ENCODE measurements at regions not wholly inside any gene's neighbourhood (a gene's known extent, or its start where the extent isn't known, plus 50 kb on each side); places are given as distances from the start of the nearest gene placed in this dataset.

DNA sequence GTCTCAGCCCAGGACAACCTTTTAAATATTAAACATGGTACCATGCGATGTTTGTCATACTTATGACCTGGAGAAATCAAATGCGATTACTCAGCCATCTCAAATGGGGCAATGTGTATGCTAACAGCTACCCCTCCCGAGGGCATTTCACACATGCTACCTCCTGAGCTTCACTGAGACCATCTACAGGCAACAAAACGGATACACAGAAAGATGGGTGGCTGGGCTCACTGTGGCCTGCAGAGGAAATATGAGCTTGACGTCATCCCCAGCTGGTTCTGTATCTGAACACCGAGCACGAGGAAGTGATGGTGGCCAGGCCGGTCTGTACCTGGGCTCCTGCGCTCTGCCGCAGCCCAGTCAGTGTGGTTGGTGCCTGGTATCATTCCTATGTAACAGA lies 374.3 kb downstream of the RPS24 start:
- ChIA-PET POLR2A (ENCODE audit: unreplicated experiment) (no interaction called here), CTCF (interaction anchor here (0.6 kb wide), 2 partner anchors 50 to 997 kb away, joined by 3 read pairs; no protein-coding TSS in a partner anchor)
- DNase-seq, result no peak
- no TSS peak for BruUV-seq (replicated peaks)
- Histone ChIP-seq H3K4me1 (replicated peaks; ENCODE audit: insufficient read depth) (no peaks in the 10 kb centered on the region), H3K79me2 (ENCODE audit: low read depth) (no peaks in the 10 kb centered on the region), H3K27ac (no peak overlapping the region), H3K36me3 (ENCODE audit: low read depth) (no peaks in the 10 kb centered on the region), H3K4me3 (no peak overlapping the region), H2AFZ (no peak overlapping the region), H3K9me2 (ENCODE audit: insufficient read depth) (no peaks in the 10 kb centered on the region), H3K4me2 (no peak overlapping the region), H3K27me3 (ENCODE audit: insufficient read depth, low read depth) (peaks cover 47% of the 10 kb centered on the region; the same call in 1 of the 2 replicates), H3K9me3 (ENCODE audit: insufficient read depth, low read depth) (no peaks in the 10 kb centered on the region), H4K20me1 (ENCODE audit: insufficient read depth) (no peaks in the 10 kb centered on the region), H3F3A (ENCODE audit: insufficient read depth, low read depth) (no peaks in the 10 kb centered on the region)
- intact Hi-C loops (cut with micrococcal nuclease; ENCODE audit: unreplicated experiment), result loop anchor here (1.0 kb wide), 1 partner anchor 26 kb away; no protein-coding TSS in a partner anchor
- TF ChIP-seq CTCF (conservative IDR thresholded peaks at IDR 0.05) (no peak), EZH2 (IDR thresholded peaks at IDR 0.05; ENCODE audit: low read depth) (no peak)

DNA sequence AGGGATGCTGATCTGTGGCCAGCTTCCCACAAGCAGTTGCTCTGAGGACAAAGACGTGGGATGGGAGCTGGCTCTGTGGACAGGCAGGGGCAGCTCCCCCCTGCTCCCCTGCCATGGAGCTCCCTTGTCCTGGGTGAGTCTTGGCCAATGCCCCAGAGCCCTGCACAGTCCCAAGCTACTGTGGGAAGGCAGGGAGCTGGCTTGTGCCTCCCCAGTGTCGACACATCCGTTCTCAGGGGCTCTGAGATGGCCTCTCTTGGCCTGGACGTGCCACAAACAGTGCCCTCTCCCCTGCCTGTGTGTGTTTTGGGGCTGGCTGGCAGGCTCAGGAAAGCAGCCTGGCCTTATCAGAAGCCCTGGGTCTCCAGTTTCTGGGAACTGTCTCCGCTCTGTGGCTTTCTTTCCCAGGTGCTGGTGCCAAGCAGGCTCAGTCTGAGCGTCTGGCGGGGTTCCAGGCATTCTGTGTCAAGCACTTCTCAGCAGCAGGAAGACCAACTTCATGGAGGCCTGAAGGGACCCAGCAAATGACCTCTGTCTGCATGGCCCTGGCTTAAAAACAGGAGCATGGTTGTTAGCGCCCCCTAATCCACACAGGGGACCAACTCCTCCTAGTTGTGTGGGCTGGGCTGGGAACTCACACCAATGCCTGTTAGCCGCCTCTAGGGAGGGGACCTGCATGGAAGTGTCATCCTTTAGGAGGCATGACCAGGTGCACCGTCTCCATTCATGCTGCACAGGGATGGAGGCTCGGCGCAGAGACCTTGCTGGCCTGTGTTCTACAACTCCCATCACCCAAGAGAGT lies 375.2 kb downstream of the RPS24 start:
- Histone ChIP-seq H3K9me2 (ENCODE audit: insufficient read depth) (no peaks in the 10 kb centered on the region), H2AFZ (no peak overlapping the region), H3F3A (ENCODE audit: insufficient read depth, low read depth) (no peaks in the 10 kb centered on the region), H3K4me3 (no peak overlapping the region), H3K79me2 (ENCODE audit: low read depth) (no peaks in the 10 kb centered on the region), H3K9me3 (ENCODE audit: insufficient read depth, low read depth) (no peaks in the 10 kb centered on the region), H3K36me3 (ENCODE audit: low read depth) (no peaks in the 10 kb centered on the region), H3K27me3 (ENCODE audit: insufficient read depth, low read depth) (peaks cover 38% of the 10 kb centered on the region; the same call in 1 of the 2 replicates), H3K4me1 (replicated peaks; ENCODE audit: insufficient read depth) (no peaks in the 10 kb centered on the region), H4K20me1 (ENCODE audit: insufficient read depth) (no peaks in the 10 kb centered on the region), H3K27ac (no peak overlapping the region), H3K4me2 (no peak overlapping the region)
- CTCF ChIA-PET, result interaction anchor here (0.6 kb wide), 1 partner anchor 996 kb away, joined by 3 read pairs; no protein-coding TSS in a partner anchor
- TF ChIP-seq CTCF (conservative IDR thresholded peaks at IDR 0.05) (no peak), EZH2 (IDR thresholded peaks at IDR 0.05; ENCODE audit: low read depth) (no peak)
- peak in 1 of 2 experiments; percentile 27 for DNase-seq
- intact Hi-C loops (cut with micrococcal nuclease; ENCODE audit: unreplicated experiment), result no loop called here
- no TSS peak for BruUV-seq (replicated peaks)
- POLR2A ChIA-PET (ENCODE audit: unreplicated experiment), result no interaction called here

GRCh38 chr10:78410046-78410965 lies 376.6 kb downstream of the RPS24 start:
- Histone ChIP-seq H3K9me2 (ENCODE audit: insufficient read depth) (no peaks in the 10 kb centered on the region), H3K79me2 (ENCODE audit: low read depth) (no peaks in the 10 kb centered on the region), H3K9me3 (ENCODE audit: insufficient read depth, low read depth) (no peaks in the 10 kb centered on the region), H3K4me1 (replicated peaks; ENCODE audit: insufficient read depth) (no peaks in the 10 kb centered on the region), H3K4me3 (no peak overlapping the region), H3K4me2 (no peak overlapping the region), H3K27me3 (ENCODE audit: insufficient read depth, low read depth) (peaks cover 31% of the 10 kb centered on the region; the same call in 1 of the 2 replicates), H2AFZ (no peak overlapping the region), H4K20me1 (ENCODE audit: insufficient read depth) (no peaks in the 10 kb centered on the region), H3F3A (ENCODE audit: insufficient read depth, low read depth) (no peaks in the 10 kb centered on the region), H3K27ac (no peak overlapping the region), H3K36me3 (ENCODE audit: low read depth) (no peaks in the 10 kb centered on the region)
- no TSS peak for BruUV-seq (replicated peaks)
- ChIA-PET POLR2A (ENCODE audit: unreplicated experiment) (no interaction called here), CTCF (no interaction called here)
- DNase-seq, result no peak
- no peak for TF ChIP-seq EZH2 (IDR thresholded peaks at IDR 0.05; ENCODE audit: low read depth)
- TF ChIP-seq CTCF (conservative IDR thresholded peaks at IDR 0.05), result no peak
- intact Hi-C loops (cut with micrococcal nuclease; ENCODE audit: unreplicated experiment), result no loop called here

Measured in PC-9 (cell line).